HG03103 (cell line): ENCODE measurements at regions not wholly inside any gene's neighbourhood (a gene's known extent, or its start where the extent isn't known, plus 50 kb on each side); places are given as distances from the start of the nearest gene placed in this dataset.
"Not testable (repeated sequence)": the region's sequence is repeated elsewhere in the genome, so short reads cannot be mapped to it uniquely, and the experiment has no call there.

ENCODE experiments used
- ATAC-seq: cut with Tn5 transposase; IDR thresholded peaks from one replicate; pipeline ENCODE4 v1.9.1; 2021; ENCODE audit warnings: low read depth; ENCODE audit not compliant: unreplicated experiment

DNA sequence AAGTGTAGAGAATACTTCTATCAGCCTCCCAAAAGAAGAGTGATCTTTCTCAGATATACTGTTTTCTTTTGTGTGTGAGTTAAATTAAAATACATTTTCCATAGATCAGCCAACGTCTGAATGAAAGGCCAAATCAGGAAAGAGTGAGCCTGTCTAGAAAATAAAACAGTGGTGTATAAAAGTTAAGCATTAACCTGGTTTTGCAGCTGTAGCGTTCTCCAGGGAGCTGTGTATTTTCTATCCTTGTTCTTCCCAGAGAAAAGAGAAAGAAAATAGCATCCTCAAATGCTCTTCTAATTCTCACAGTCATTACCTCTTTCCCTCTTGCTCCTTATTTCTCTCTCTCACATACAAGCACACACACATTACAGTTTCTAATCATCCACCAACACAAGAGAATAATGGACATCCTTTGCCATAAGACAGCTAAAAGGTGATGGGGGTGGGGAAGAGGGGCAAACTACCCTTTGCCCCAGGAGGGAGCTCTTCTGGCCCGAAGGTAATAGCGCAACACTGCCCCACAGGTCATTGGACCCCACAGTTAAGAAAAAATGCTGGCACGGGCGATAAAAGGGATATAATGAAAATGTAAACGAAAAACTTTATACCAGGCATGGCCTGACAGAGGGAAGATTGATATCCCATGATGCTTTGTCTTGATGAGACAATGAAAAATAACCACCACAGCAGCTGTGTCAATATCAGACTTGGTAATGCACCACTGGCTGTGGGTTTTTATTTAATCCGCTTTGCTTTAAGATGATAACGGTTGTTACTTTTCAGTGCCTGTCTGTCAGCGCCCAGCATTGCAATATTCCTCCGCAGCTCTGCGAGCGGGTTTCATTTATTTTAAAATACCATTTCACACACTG is 150.3 kb downstream of the NUF2 start:
- no peak for ATAC-seq

DNA sequence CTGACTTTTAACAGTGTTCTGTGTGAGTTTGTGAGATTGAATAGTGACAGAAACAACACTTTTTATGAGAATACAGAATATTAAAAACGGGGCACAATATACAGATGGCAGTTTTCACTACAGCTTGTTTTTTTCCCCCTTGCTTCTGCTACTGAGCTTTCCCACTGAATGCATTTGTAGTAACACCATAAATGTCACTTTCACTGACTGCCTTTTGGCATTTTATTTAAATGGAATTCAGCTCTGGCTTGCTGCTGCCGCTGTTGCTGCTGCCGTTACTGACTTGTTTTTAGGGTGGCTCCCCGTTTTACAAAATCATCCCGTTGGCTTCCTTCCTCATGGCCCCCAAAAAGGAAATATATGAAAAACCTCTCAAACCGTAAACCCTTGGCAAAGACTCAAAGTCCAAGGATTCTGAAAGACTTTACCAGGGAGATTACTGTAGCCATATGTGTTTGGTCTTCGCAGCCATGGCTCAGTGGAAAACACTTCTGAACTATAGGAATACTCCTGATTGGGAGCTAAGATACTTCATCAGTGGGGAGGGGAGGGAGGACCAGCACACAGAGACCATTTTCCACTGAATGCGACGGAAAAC is 151.0 kb downstream of the NUF2 start:
- ATAC-seq, result no peak

DNA sequence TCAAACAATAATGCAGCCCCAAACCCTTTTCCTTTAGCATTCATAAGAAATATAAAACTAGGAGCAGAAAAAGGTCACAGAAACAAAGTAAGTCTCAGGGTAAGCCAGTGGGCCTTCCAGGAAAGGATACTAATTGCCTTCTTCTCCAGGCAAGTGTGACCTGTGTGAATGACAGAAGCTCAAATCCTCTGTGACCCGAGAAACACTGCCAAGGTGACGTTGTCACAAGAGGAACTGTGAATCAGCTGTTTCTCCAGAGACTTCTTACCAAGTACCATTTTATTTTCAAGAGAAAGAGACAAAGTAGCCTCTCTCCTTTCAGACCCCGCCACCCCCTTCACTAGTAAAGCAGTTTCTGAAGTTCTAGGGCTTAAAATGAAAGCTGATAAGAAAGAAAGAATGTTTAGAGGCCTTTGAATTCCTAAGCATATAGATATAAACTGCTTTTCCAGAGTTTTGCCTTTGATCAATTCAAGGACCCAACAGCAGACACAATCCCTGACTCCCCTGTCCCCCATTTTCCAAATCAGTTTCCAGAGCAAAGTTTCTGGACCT is 155.6 kb downstream of the NUF2 start:
- ATAC-seq, result no peak

DNA sequence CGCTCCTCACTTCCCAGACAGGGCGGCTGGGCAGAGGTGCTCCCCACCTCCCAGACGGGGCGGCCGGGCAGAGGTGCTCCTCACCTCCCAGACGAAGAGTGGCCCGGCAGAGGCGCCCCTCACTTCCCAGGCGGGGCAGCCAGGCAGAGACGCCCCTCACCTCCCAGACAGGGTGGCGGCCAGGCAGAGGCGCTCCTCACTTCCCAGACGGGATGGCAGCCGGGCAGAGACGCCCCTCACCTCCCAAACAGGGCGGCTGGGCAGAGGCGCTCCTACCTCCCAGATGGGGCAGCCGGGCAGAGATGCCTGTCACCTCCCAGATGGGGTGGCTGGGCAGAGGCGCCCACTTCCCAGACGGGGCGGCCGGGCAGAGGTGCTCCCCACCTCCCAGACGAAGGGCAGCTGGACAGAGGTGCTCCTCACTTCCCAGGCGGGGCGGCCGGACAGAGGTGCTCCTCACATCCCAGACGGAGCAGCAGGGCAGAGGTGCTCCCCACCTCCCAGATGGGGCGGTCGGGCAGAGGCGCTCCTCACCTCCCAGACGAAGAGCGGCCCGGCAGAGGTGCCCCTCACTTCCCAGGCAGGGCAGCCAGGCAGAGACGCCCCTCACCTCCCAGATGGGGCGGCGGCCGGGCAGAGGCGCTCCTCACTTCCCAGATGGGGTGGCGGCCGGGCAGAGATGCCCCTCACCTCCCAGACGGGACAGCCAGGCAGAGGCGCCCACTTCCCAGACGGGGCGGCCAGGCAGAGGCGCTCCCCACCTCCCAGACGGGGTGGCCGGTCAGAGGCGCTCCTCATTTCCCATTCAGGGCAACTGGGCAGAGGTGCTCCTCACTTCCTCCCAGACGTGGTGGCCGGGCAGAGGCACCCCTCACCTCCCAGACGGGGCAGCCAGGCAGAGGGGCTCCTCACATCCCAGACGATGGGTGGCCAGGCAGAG is 176.9 kb downstream of the NUF2 start:
- not testable (repeated sequence) for ATAC-seq

DNA sequence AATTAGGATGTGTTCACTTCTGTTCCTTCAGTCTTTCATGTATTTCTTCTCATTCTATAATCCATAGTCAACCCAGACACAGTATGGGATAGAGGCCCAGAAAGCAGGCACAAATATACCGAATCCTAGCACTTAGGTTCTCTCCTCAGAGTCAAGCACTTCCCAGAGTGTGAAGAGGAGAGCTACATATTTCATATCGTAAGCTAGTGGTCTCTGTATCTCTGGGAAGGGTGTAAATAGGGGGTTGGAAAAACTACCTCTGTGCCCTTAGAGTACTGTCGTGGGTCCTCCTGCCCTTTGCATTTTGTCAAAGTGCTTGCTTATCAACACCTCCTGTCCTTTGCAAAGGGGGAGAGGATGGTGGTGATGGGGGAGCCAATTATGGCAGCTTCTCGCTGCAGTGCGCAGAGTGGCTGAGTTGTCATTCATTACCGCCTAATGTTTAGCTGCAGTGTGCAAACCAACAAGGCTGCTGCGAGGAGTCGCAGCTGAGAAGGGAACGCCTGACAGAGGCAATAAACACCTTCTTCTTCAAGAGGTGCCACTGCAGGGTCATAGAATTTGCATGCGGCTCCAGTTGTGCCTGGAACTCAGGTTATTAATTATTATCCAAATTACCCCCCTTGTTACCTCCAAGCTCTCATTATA is 182.7 kb downstream of the NUF2 start:
- no peak for ATAC-seq

DNA sequence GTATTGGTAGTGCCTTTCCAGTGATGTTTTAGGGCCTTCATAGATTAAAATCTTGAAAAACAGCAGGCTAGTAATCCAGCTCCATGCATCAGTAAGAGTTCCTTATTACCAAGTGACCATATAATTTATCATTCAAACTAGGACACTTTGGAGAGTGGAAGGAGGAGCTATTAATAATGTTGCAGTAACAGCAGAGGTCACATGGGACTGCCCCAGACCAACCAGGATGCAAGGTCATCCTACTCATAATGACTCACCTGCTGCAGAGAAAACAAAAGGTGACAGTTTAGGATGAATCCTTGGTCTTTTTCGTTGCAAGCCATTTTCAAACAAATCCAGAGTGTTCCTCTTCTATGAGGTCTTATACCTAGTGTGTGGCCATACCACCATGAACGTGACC is 187.4 kb downstream of the NUF2 start:
- no peak for ATAC-seq

DNA sequence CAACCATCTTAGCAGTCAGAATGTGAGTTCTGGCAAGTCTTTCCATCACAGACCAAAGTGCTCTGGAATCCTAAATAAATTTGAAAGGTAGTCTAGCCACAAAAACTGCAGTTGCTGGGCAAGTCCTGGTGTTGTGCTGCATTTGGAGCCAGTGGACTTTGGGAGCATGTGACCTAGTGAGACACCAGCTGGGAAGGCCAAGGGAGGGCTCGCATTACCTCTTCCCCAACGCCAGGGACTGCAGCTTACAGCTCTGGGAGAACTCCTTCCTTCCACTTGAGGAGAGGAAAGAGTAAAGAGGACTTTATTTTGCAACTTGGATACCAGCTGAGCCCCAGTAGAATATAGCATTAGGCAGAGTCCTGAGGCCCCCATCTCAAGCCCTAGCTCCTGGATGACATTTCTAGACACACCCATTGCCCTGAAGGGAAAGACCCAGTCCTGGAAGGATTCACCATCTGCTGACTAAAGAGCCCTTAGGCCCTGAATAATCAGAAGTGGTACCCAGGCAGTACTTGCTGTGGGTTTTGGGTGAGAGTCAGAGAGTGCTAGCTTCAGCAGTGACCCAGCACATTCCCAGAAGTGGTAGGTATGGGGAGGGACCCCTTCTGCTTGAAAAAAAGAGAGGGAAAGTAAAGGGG is 190.7 kb downstream of the NUF2 start:
- no peak for ATAC-seq

DNA sequence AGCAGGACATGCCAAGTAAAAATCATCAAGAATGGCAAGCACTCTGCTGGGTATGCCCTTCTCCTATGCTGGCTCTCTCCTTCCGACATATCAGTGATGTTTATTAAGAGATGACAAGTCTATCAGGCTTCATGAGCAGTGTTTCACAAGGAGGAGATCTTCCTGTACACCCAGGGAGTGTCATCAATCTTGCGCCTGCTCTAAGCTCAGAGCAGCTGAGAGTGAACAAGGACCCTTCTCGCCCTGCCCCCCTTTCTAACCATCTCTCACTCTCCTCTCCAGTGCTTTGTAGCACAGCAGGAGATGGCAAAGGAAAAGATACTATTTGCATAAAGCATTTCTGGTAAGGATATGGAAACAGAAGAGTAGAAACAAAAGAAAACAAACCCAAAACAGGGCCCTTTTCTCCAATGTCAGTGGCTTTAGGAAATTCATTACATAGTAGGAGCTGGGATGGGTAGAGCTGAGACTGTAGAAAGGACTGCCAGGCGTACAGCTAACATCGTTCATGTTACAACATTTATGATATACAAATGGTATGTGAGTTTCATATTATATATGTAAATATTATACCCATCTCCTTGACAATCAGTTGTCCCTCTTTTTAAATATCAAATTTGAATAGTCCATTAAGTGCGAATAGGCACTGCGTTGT is 201.7 kb downstream of the NUF2 start:
- ATAC-seq, result no peak

DNA sequence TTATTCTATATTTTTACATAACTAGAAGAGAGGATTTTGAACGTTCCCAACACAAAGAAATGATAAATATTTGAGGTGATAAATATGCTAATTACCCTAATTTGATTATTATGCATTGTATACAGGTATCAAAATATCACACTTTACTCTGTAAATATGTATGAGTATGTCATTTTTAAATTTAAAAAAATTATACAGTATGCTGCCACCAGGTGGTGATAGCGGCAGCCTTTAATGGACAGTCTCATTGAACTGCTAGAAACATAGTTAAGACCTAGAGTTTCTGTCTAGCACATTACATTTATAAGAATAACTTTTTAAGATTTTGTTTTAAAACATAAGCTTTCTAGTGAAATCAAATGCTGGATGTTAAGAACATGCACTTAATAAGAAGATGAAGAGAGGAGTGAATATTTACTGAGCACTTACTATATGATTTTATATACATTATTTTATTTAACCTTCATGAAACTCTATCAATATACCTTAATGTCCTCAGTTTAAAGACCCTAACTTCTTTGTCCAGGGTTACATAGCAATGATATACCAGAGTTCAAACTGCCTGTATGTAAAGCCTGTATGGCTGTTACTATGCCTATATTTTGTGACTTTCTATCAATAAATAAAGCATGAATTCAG is 207.1 kb downstream of the NUF2 start:
- peak; percentile 84 for ATAC-seq

DNA sequence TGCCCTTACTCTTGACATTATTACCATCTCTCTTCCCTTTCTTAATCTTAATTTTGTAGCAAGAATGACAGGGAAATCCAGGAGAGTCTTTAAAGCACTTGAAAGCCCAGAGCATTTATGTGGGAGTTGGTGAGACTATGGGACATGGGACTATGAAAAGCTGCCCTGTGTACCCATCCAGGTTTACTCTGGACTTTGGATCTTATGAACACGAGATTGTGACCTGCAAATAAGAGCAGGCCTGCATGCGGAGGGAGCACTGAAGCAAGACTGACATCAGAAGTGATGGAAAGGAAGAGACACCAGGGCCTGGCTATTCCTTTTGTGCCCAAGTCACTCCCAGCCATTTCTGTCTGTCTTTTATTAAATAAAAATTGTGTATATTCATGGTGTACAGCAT is 209.6 kb downstream of the NUF2 start:
- no peak for ATAC-seq

DNA sequence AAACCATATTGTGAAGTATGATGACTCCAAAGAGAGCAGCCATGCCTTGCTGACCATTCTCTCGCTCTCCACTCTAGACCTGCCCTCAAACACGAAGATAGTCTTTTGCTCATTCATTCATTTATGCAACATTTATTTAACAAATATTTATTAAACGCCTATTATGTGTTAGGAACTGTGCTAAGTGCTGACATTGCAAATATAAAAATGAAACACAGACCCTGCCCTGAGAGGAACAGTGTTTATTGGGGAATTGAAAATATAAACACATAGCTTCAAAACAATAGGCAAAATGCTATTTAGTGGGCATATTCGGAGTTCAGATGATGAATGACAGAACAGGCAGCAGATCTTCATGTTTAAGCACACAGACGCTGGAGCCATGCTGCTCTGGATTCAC is 213.6 kb downstream of the NUF2 start:
- no peak for ATAC-seq

DNA sequence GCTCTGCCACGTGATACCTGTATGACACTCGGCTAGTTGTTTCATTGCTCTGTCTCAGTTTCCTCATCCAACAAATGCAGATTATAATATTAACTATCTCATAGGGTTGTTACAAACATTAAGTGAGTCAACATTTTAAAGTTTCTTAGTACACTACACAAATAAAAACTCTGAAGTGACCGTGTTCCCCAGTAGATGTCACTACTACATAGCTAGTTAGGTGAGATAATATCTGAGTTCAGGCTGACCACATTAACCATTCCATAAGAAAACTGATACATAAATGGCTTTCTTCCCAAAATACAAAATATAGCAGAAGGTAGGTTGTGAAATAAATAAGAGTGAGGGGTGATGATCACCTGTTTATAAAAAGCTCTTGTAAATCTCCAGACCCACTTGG is 214.1 kb downstream of the NUF2 start:
- no peak for ATAC-seq

DNA sequence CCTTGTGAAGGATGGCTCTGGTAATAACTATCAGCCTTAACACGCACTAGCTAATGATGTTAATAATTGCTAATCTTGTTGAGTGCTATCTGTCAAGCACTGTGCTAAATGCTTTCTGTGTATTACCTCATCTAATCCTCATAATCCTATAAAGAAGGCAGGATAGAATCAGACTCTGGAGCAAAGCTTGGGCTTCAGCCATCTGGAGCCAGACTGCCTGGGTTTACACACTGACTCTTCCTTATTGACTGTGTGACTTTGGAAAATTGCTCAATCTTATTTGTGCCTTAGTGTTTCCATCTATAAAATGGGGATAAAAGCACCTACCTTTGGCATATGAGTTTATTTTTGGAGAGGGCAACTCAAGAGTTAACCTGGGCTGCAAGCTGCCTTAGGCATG is 216.1 kb downstream of the NUF2 start:
- ATAC-seq, result no peak

DNA sequence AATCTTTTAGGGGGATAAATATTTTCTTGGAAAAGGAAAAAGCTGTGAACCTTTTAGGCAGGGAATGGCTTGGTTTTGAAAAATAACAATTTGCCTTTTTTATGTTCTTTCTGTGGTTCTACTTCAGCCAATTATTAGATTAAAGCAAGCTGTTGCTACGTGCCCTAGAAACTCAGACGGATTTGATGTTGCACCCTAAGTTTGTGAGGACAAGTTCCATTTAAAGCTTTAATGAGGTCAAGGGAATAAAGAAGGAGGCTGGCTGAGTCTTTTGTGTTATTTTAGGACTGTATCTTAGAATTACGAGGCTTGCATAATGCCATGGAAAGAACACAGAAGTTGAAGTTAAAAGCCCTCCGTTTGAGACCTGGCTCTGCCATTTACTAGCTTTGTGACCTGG is 216.9 kb downstream of the NUF2 start:
- ATAC-seq, result no peak

DNA sequence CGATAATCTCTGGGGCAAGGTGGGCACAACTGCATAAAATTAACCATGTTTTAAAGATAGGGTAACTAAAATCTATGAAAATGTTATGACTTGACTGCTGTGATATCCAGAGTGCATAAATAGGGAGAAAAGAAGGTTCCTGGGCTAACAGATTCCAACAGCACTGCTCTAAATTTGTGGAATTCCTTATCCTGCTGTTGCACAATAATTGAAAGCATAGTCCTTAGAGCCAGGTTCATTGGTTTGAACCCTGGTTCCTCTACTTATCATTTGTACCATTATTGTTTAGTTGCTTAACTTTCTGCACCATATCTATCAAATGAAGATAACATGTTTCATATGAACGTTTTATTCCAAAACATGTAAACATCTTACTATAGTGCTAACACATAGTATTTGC is 219.0 kb downstream of the NUF2 start:
- ATAC-seq, result no peak

DNA sequence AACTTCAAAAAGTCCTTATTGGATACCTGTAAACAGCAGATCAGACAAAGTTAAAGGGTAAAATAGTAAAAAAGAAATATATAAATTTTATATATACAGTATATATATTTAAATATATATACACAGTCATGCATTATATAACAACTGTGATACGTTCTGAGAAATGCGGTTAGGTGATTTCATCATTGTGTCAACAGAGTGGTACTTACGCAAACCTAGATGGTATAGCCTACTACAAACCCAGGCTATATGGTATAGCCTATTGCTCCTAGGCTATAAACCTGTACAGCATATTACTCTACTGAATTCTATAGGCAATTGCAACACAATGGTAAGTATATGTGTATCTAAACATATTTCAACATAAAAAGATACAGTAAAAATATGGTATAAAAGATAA is 222.7 kb downstream of the NUF2 start:
- no peak for ATAC-seq

DNA sequence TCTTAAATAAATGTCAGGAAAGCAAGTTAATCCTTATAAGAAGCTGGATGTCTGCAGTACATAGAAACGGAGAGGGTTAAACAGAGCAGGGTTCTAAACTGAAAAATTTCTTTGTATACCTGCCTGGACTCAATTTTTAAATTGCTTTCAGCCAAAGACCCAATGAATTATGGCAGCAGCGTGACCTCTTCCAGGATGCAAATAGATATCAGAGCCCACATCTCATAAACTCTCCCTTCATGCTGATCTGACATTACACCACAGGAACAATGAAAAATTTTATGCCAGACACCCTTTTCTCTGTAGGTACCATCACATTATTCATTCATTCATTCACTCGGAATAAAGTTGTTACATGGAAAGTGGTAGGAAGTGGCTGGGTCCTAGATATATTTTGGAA is 236.4 kb downstream of the NUF2 start:
- no peak for ATAC-seq

DNA sequence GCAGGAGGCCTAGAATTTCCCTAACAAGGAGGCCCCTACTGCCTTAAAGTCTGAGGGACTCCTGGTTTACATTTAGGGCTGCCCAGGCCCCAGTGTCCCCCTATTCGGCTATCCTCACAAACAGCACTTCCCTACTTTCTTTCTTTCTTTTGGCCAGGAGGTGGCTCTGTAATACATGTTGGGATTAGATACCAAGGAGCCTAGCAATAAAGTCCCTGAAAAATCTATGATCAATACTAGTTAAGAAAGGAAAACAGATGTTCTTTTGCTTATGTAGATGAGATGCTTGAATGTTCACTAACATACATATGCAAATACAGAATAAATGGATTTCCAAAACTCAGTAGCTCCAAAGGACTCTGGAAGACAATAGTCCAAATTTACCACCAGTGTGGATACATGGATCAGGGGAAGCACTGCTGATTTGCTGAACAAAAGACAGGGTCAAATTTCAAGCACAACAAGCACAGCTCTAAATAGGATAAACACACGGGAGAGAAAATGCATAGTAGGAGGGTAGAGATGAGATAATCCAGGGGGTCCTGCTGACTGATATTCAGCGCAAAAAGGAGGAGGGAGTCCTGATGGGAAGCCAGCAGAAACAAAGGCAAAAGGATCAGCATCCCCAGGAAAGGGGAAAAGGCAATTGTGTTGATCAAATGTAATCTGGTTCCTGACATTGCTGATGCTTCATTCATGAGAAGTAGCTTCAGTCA is 240.0 kb downstream of the NUF2 start:
- ATAC-seq, result no peak
